ENCODE measurements at regions not wholly inside any gene's neighbourhood (a gene's known extent, or its start where the extent isn't known, plus 50 kb on each side); places are given as distances from the start of the nearest gene placed in this dataset.

DNA sequence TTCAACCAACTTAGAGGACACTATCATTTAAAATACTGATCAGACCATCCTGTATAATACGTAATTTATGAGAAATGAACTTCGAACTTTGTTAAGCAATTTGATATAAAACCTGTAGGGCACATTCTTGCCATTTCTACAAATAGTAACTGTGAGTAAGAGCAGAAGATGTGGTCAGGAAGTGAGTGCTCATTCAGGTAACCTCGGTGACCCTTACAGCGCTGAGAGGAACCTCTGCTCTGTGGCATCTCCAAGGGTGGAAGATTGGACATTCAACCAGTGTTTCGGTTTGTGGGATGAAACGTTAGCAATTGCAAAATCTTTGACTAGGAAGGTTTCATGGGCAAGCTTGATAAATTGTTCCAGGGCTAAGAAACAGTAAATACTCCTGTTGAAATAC lies 194.8 kb upstream of the IRX2 start:
- Mint-ChIP-seq H3K27ac (no peak overlapping the region), H3K9me3 (peaks cover 16% of the 10 kb centered on the region), H3K4me1 (no peaks in the 10 kb centered on the region), H3K36me3 (ENCODE audit: low read depth) (peaks cover 9% of the 10 kb centered on the region; the same call in 1 of the 3 replicates), H3K4me3 (no peak overlapping the region), H3K27me3 (ENCODE audit: insufficient read depth, low read depth, poor library complexity) (no peaks in the 10 kb centered on the region)
- Histone ChIP-seq H3K9me2 (ENCODE audit: insufficient read depth) (no peaks in the 10 kb centered on the region), H3K4me1 (ENCODE audit: insufficient read depth) (no peaks in the 10 kb centered on the region), H3K79me2 (replicated peaks; ENCODE audit: insufficient read depth) (no peaks in the 10 kb centered on the region), H3K4me3 (no peak overlapping the region), H3K4me2 (no peak overlapping the region), H4K20me1 (replicated peaks; ENCODE audit: insufficient read depth) (no peaks in the 10 kb centered on the region), H3K36me3 (ENCODE audit: insufficient read depth) (no peaks in the 10 kb centered on the region), H3K27ac (ENCODE audit: low read depth) (no peak overlapping the region), H2AFZ (no peak overlapping the region), H3F3A (replicated peaks; ENCODE audit: low read depth) (no peaks in the 10 kb centered on the region), H3K27me3 (ENCODE audit: insufficient read depth) (no peaks in the 10 kb centered on the region)
- no peak for TF ChIP-seq JUNB (IDR thresholded peaks at IDR 0.05; ENCODE audit: unreplicated experiment)
- no peak for TF ChIP-seq STAT1 (IDR thresholded peaks at IDR 0.05; ENCODE audit: unreplicated experiment)
- no peak for TF ChIP-seq NANOG (IDR thresholded peaks at IDR 0.05; ENCODE audit: borderline replicate concordance)
- TF ChIP-seq ZNF331 (CRISPR knock-in tag; IDR thresholded peaks at IDR 0.05; ENCODE audit: low read depth): no peak
- DNase-seq (ENCODE audit: low spot score) (no peak), ATAC-seq (no peak)

DNA sequence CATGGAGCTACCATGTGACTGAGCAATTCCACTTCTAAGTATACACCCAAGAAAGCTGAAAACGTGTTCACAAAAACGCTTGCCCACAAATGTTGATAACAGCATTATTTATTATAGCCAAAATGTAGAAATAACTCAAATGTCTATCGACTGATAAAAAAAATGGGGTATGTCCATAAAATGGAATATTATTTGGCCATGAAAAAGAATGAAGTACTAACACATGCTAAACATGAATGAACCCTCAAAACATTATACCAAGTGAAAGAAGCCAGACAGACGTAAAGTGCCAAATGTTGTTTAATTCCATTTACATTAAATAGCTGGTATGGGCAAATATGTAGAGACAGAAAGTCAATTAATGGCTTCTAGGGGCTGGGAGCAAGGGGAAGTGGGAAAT lies 184.9 kb upstream of the IRX2 start:
- DNase-seq (ENCODE audit: low spot score): no peak
- H4K20me1 ChIP-seq (replicated peaks; ENCODE audit: insufficient read depth): no peaks in the 10 kb centered on the region
- Mint-ChIP-seq H3K4me3 (no peak overlapping the region), H3K4me1 (no peaks in the 10 kb centered on the region), H3K27ac (no peak overlapping the region), H3K36me3 (ENCODE audit: low read depth) (no peaks in the 10 kb centered on the region), H3K27me3 (ENCODE audit: insufficient read depth, low read depth, poor library complexity) (no peaks in the 10 kb centered on the region), H3K9me3 (peaks cover 16% of the 10 kb centered on the region; the same call in 2 of the 3 replicates)
- no peak overlapping the region for H3K4me2 ChIP-seq
- no peaks in the 10 kb centered on the region for H3K36me3 ChIP-seq (ENCODE audit: insufficient read depth)
- H3F3A ChIP-seq (replicated peaks; ENCODE audit: low read depth): no peaks in the 10 kb centered on the region
- H3K27me3 ChIP-seq (ENCODE audit: insufficient read depth): no peaks in the 10 kb centered on the region
- H2AFZ ChIP-seq: no peak overlapping the region
- H3K4me1 ChIP-seq (ENCODE audit: insufficient read depth): no peaks in the 10 kb centered on the region
- no peak for ATAC-seq
- H3K79me2 ChIP-seq (replicated peaks; ENCODE audit: insufficient read depth): no peaks in the 10 kb centered on the region
- no peak overlapping the region for H3K4me3 ChIP-seq
- H3K9me2 ChIP-seq (ENCODE audit: insufficient read depth): no peaks in the 10 kb centered on the region
- no peak overlapping the region for H3K27ac ChIP-seq (ENCODE audit: low read depth)
- TF ChIP-seq, protein P1, sequence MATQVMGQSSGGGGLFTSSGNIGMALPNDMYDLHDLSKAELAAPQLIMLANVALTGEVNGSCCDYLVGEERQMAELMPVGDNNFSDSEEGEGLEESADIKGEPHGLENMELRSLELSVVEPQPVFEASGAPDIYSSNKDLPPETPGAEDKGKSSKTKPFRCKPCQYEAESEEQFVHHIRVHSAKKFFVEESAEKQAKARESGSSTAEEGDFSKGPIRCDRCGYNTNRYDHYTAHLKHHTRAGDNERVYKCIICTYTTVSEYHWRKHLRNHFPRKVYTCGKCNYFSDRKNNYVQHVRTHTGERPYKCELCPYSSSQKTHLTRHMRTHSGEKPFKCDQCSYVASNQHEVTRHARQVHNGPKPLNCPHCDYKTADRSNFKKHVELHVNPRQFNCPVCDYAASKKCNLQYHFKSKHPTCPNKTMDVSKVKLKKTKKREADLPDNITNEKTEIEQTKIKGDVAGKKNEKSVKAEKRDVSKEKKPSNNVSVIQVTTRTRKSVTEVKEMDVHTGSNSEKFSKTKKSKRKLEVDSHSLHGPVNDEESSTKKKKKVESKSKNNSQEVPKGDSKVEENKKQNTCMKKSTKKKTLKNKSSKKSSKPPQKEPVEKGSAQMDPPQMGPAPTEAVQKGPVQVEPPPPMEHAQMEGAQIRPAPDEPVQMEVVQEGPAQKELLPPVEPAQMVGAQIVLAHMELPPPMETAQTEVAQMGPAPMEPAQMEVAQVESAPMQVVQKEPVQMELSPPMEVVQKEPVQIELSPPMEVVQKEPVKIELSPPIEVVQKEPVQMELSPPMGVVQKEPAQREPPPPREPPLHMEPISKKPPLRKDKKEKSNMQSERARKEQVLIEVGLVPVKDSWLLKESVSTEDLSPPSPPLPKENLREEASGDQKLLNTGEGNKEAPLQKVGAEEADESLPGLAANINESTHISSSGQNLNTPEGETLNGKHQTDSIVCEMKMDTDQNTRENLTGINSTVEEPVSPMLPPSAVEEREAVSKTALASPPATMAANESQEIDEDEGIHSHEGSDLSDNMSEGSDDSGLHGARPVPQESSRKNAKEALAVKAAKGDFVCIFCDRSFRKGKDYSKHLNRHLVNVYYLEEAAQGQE (IDR thresholded peaks at IDR 0.05; ENCODE audit: unreplicated experiment): no peak
- TF ChIP-seq, protein P2, sequence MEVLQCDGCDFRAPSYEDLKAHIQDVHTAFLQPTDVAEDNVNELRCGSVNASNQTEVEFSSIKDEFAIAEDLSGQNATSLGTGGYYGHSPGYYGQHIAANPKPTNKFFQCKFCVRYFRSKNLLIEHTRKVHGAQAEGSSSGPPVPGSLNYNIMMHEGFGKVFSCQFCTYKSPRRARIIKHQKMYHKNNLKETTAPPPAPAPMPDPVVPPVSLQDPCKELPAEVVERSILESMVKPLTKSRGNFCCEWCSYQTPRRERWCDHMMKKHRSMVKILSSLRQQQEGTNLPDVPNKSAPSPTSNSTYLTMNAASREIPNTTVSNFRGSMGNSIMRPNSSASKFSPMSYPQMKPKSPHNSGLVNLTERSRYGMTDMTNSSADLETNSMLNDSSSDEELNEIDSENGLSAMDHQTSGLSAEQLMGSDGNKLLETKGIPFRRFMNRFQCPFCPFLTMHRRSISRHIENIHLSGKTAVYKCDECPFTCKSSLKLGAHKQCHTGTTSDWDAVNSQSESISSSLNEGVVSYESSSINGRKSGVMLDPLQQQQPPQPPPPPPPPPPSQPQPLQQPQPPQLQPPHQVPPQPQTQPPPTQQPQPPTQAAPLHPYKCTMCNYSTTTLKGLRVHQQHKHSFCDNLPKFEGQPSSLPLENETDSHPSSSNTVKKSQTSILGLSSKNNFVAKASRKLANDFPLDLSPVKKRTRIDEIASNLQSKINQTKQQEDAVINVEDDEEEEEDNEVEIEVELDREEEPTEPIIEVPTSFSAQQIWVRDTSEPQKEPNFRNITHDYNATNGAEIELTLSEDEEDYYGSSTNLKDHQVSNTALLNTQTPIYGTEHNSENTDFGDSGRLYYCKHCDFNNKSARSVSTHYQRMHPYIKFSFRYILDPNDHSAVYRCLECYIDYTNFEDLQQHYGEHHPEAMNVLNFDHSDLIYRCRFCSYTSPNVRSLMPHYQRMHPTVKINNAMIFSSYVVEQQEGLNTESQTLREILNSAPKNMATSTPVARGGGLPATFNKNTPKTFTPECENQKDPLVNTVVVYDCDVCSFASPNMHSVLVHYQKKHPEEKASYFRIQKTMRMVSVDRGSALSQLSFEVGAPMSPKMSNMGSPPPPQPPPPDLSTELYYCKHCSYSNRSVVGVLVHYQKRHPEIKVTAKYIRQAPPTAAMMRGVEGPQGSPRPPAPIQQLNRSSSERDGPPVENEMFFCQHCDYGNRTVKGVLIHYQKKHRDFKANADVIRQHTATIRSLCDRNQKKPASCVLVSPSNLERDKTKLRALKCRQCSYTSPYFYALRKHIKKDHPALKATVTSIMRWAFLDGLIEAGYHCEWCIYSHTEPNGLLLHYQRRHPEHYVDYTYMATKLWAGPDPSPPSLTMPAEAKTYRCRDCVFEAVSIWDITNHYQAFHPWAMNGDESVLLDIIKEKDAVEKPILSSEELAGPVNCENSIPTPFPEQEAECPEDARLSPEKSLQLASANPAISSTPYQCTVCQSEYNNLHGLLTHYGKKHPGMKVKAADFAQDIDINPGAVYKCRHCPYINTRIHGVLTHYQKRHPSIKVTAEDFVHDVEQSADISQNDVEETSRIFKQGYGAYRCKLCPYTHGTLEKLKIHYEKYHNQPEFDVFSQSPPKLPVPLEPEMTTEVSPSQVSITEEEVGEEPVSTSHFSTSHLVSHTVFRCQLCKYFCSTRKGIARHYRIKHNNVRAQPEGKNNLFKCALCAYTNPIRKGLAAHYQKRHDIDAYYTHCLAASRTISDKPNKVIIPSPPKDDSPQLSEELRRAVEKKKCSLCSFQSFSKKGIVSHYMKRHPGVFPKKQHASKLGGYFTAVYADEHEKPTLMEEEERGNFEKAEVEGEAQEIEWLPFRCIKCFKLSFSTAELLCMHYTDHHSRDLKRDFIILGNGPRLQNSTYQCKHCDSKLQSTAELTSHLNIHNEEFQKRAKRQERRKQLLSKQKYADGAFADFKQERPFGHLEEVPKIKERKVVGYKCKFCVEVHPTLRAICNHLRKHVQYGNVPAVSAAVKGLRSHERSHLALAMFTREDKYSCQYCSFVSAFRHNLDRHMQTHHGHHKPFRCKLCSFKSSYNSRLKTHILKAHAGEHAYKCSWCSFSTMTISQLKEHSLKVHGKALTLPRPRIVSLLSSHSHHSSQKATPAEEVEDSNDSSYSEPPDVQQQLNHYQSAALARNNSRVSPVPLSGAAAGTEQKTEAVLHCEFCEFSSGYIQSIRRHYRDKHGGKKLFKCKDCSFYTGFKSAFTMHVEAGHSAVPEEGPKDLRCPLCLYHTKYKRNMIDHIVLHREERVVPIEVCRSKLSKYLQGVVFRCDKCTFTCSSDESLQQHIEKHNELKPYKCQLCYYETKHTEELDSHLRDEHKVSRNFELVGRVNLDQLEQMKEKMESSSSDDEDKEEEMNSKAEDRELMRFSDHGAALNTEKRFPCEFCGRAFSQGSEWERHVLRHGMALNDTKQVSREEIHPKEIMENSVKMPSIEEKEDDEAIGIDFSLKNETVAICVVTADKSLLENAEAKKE (CRISPR knock-in tag; IDR thresholded peaks at IDR 0.05): no peak
- TF ChIP-seq EZH2 (IDR thresholded peaks at IDR 0.05; ENCODE audit: low read depth, unreplicated experiment) (no peak), CREB1 (CRISPR knock-in tag; IDR thresholded peaks at IDR 0.05; ENCODE audit: low read depth) (no peak), ZNF331 (CRISPR knock-in tag; IDR thresholded peaks at IDR 0.05; ENCODE audit: low read depth) (no peak), NANOG (IDR thresholded peaks at IDR 0.05; ENCODE audit: borderline replicate concordance) (no peak), POLR2AphosphoS5 (IDR thresholded peaks at IDR 0.05; ENCODE audit: low read depth) (no peak), STAT1 (IDR thresholded peaks at IDR 0.05; ENCODE audit: unreplicated experiment) (no peak), EZH2phosphoT487 (IDR thresholded peaks at IDR 0.05; ENCODE audit: unreplicated experiment) (no peak), ZNF114 (CRISPR knock-in tag; IDR thresholded peaks at IDR 0.05) (no peak)
- TF ChIP-seq, protein P3, sequence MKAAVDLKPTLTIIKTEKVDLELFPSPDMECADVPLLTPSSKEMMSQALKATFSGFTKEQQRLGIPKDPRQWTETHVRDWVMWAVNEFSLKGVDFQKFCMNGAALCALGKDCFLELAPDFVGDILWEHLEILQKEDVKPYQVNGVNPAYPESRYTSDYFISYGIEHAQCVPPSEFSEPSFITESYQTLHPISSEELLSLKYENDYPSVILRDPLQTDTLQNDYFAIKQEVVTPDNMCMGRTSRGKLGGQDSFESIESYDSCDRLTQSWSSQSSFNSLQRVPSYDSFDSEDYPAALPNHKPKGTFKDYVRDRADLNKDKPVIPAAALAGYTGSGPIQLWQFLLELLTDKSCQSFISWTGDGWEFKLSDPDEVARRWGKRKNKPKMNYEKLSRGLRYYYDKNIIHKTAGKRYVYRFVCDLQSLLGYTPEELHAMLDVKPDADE (IDR thresholded peaks at IDR 0.05): no peak
